HG03558 (cell line): ENCODE measurements at regions not wholly inside any gene's neighbourhood (a gene's known extent, or its start where the extent isn't known, plus 50 kb on each side); places are given as distances from the start of the nearest gene placed in this dataset.

Source experiments
- ATAC-seq: cut with Tn5 transposase; IDR thresholded peaks from one replicate; pipeline ENCODE4 v1.9.1; 2021; ENCODE audit warnings: moderate number of reproducible peaks; ENCODE audit not compliant: unreplicated experiment; ENCODE audit errors: extremely low read depth

DNA sequence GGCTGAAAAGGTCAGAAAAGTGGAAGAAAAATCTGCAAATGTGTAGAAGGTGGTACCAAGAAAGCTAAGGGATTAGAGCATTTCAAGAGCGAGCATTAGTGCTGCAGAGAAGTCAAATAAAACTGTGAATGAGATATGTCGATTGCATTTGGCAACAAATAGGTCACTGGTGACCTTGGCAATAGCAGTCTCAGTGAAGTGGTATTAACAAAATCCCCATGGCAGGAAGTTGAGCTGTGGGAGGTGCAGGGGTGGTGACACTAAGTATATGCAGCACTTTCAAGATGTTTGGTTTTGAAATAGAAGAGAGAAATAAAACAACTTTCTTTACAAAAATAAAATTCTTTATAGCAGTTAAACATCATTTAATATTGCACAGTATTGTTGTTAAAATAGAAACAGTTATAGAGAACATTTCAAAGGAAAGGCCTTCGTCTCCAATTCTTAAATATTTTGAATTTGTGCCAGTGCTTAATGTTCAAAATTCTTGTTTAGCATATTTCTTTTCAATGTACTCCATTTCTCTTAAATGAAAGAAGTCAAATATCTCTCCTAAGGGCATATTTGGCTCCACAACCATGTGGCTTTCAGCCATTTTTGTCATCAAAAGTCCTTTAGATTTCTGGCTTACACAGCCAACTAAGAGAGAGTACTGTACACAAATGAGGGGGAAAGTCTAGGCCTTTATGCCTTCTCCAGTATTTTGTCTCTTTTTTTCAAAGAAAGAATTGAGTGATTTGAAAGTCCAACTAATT is 443.0 kb upstream of the MMADHC start:
- no peak for ATAC-seq

DNA sequence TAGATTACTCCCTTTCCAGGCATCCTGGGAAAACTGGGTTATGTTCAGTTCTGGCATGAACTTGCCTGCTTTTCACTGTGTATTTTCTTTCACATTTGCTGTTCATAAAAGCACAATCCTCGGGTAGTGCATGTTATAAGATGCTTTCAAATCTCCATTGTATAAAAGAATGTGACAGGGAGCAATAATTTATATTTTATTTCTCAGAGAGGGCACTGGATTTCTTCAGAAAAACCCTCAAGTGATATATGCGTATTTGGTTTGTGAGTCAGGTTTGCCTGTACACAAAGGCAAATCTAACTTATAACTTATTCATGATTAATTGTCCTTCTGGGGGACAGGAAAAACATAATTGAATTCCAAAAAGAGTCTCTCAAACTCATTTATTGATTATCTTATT is 440.7 kb upstream of the MMADHC start:
- no peak for ATAC-seq

DNA sequence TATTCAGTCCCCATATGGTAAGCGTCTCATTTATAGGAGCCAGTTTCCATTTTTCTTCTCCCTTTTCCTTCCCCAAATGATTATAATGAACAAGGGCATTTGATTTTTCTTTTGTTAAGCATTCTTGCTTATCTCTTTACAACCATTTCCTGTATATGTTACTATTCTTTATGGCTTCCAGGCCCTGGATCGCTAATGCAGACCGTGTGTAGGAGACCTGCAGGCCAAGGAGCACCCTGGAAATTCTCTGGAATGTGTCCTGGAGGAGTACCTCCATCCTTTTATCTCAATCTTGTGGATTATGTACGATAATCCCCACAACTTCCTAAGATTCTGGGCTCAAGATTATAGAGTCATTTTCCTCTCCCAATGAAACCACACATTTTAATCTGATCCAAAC is 439.6 kb upstream of the MMADHC start:
- ATAC-seq: no peak

DNA sequence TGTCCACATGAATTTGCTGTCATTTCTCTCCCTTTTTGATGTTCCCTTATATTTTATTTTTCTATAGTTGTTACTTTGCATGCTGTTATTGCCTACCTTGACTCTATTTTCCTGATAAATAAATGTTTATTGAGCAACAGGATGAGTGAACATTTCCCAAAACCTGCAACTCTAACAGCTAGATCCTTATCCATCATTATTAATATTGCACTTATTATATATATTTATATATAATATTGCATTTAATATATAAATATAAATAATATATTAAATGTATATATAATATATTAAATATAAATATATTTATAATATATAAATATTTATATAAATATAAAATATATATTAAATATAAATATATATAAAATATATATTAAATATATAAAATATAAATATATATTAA is 436.1 kb upstream of the MMADHC start:
- no peak for ATAC-seq

DNA sequence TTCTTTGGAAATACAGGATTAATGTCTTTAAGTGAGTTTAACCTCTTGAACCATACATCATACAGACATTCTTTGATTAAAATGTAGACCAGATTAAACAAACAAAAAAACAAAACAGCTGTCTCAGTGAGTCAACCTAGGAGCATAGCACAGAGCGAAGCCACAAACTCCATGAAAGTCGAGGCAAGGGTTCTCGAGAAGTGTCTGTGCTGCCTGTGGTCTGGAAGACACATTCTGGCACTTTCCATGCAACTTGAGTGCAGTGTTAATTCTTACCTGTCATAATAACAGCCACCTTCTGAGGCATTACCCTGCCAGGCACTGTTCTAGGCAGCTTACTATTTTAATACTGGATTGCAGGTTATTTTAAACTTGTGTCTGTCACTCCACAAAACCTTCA is 435.5 kb upstream of the MMADHC start:
- ATAC-seq: no peak

DNA sequence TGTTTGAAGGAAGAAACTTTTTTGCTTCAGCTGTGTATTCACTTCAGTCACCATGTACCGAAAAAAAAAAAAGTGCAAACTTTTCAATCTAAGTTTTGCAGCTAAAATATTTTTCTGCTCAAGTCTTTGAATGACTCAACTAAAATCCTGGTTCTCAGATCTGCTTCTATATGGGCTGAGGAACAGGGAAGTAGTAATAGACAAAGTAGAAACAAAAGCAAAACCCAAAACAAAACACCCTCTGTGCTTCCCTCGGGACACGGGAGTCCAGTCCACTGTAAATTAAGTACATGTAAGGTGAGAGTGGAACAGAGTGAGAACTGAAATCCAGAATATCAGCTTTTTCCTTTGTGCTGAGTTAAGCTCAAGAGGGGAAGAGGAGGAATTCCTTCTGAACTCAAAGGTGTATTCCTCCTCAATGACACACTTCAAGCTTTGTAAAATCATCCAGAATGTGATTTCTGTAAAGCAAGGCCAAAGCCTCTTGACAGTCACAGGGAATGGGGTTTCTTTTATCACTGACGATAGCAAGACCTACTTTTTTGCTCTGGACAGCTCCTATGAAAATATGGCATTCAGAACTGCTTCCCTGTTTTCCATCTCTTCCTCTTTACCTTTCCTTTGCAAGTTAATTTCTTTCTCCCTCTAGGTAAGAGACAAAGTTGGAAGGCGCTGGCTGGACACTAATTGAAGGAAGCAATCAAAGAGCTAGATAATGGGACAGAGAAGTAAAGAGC is 433.5 kb upstream of the MMADHC start:
- no peak for ATAC-seq

DNA sequence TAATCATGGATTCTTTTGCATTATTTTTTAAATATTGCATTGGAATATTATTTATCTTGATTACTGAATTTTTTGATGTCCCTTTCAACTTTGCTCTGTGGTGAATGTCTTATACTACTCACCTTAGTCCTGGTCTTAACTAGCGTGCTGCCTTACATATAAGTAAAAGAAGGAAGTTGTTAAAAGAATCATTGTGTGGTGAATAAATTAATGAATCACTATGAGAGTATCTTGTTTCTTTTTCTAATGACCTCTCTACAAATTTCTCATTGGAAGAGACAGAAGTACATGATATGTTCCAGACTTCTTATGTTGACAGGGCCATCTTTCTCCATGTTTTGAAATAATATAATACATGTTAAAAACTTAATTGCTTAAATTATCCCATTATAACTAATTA is 432.6 kb upstream of the MMADHC start:
- ATAC-seq: no peak

DNA sequence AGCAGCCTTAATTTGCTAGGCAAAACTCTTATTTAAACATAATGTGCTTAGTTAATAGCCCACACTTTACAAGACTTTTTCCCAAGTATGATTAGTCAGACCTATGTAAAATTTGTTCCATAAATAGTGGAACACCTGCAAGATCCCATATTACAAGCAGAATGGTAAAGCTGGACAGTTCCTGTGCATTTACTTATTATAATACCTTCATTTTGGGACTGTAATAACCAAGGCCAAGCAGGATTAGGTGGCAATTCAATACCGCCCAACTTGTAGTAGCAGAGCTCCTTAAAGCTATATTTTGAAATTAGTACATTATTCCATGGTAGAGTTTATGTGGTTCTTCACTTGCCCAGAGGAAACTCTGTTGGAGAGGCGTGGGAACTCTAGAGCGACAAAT is 431.5 kb upstream of the MMADHC start:
- ATAC-seq: no peak

DNA sequence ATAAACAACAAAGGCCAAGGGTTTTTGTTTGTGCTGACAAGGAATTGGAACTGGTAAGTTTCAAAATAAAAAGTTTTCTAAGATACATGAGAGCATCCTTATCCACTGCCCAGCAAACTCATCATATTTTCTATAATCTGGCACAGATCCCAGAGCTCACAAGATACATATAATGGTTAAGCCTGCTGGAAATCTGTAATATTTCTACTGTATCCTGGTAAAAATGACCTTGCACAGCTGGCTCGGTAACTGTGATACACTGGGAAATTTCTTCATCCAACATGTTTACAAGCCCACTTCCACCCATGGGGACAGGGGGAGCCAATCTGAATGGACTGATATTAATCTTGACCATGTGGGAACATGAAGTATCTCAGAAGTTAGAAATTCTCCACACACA is 425.4 kb upstream of the MMADHC start:
- no peak for ATAC-seq

DNA sequence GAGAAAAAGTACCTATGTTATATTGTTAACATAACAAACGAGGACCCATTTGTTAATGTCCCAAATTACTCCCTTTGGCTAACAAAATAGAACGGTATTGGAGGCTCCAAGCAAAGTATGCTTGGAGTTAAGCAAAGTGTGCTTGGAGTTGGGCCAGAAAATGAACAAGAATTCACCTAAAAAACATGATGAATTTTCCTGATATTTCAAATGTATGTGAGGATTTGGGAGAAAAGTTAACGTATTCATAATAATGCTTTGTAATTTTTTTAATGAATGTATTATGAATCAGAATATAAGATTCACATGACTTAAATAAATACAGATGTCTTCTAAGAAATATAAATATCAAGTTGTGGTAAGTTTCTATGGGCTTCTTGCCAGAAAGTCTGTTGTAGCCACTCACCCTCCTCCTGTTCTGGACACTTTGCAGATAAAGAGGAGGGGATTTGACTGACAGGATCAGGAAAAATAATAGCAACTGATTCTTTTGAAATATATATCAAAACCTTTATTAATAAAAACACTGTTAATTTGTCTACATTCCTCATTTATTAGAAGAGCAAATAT is 423.7 kb upstream of the MMADHC start:
- no peak for ATAC-seq

DNA sequence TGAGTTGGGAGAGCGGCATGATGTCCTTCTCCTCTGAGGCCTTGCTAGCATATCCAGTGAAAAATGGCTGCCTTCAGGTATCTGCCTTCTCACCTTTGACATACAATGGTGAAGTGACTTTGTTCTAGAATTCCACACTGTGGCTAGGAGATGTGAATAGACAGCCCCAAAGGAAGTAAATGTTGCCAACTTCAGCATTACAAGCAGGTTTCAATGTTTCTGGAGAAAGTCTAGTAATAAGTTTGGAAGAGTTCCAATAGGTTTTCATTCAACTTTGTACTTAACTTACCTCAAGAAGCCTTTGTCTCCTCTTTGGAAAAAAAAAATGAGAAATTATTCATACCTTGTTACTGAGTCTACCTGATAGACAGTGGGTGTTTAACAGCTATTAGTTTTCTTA is 421.3 kb upstream of the MMADHC start:
- ATAC-seq: no peak

DNA sequence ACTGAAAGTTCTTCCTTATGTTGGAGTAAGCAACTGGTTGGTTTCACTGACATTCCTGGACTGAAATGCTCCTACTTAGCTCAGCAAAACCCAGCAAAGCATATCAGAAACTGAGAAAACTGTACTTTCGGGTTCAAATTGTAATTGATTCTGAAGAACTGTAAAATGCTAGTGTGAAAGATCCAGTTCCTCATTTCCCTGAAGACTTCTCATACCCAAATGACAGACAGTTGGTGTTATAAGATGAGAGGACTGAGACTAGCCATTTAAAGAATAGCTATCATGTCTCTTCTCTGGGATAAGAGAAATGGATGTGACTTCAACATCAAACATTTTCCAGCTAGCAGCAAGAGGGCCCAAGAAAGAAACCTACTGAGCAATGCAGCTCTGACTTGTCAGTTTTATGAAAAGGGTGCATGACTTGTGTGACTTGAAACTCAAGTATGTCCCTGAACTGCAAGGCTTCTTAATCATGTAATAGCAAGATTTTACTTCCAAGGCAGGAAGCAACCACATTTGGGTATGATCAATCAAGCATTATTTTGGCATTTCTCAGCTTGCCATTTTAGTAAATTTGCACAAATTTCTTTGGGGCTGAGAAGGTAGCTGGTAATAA is 420.3 kb upstream of the MMADHC start:
- ATAC-seq: no peak

DNA sequence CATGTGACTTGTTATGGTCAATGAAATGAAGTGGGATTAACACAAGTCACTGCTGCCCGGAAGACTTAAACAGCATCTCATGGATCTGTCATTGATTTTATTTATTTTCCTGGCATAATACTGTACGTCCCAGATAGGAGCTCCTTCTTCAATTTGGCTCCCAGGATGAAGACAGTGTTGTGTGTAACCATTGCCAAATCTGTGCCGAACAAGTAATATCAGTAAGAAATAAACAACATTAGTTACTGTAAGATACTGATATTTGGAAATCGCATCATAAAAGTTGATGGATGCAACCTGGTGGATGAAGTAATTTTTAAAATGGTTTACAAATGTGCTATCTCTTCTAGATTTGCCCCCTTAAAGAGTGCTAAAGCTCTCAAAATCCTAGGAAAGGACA is 419.0 kb upstream of the MMADHC start:
- no peak for ATAC-seq

DNA sequence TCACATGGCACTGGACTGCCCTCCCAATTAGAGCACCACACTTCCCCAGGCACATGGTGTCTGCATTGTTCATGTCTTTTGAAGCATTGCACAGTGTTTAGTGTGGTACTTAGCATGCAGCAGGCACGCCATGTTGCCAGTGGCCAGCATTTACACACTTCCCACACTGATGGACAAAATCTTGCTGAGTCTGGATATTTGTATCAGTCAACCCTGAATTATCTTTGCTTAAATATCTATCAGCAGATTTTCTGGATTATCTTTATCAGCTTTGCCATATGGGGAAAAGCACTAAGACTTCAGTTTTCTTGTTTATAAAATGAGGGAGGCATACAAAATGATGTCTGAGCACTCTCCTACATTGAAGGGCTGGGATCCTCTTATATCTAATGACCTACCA is 416.0 kb upstream of the MMADHC start:
- ATAC-seq: no peak

DNA sequence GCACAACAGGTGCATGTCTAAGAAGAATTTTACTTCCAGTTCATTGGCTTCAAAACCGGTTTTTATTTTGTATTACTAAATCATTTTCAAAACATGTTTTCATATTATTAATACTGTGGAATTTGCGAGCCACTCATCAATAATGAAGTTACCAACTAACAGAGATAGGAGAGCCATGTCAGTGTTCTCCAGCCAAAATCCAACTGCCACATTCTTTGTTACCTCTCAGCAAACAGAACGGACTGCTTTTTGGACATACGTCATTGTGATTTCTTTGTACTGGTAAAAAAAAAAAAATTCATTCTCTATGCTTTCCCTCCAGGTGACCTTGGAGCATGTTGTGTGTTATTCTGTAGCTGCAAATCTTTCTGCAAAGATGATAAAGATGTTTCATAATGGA is 414.2 kb upstream of the MMADHC start:
- no peak for ATAC-seq

DNA sequence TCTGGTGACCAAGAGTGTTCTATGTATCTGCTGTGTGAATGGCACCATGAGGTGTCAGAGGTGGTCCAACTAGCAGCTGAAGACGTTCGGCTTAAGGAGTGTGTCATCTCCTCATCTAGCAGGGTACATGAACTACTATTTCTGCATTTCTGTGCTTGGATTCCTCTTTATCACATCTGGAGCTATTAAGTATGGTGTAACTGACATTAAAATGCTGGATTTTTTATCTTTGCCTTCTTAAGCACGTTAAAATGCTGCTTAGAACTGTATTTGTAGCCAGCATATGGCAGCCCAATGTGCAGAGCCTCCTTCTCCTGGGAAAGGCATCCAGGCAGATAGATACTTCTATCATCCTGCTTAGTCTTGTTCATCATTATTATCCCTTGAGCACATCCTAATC is 409.3 kb upstream of the MMADHC start:
- no peak for ATAC-seq

DNA sequence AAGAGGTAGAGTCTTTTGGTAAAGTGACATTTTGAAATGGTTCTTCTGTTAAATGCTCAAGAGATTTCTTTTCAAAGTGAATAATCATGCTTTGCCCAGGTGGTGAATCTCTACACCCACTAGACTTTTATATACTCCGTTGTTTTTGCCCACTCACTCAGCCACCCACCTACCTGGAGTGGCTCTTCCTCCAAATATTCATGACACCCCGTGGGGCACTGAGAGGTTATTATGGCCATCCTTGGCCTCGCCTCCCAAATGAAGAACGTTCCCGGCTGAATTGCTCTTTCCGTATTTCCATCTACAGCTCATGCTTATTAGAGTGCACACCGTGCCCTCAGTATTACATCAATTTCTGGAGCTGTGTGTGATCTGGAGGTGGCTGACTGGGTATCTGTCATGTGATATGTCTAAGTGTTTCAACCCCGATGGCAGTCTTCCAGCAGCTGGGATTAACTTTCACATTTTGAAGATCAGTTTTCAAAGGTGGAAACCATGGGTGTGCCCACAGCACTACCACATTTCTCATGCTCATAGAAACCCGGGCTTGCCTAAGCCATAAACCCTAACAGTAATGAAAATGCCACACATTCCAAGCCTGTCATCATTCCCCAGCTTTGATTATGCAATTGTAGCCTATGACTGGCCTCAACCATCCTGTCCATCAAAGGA is 406.6 kb upstream of the MMADHC start:
- no peak for ATAC-seq

DNA sequence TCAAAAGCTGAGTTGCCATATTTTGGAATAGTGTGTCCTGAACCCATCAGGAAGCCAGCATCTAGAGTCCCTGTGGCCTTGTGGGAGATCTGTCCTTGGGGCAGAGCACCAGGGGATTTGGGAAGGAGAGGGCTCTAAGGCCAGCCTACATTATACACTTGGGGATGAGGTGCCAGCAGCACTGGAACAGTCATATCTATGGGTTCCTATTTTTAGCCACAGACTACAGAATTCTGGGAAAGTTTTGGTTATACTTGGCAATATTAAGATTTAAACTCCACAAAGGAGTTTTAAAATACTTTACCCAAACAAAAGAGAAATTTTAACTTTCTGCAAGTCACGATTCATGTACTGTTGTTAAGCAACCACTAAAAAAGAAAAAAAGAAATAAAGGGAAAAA is 405.7 kb upstream of the MMADHC start:
- ATAC-seq: no peak

DNA sequence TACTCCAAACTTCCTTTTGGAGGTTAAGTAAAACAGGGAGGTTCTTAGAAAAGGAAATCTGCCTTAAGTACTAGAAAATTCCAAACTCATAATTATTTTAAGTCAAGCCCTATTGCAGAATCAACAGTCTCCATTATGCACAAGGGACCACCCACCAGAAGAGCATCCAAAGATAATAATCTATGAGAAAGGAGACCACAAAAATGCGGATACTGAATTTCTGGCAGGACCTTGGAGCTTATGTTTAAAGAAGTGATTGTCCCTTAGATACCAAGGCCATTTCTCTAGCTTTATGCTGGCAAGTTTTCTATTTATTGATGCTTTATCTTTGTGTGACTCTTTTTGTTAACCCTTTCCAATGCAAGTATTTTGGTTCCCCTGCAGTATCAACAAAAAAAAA is 404.0 kb upstream of the MMADHC start:
- ATAC-seq: no peak

DNA sequence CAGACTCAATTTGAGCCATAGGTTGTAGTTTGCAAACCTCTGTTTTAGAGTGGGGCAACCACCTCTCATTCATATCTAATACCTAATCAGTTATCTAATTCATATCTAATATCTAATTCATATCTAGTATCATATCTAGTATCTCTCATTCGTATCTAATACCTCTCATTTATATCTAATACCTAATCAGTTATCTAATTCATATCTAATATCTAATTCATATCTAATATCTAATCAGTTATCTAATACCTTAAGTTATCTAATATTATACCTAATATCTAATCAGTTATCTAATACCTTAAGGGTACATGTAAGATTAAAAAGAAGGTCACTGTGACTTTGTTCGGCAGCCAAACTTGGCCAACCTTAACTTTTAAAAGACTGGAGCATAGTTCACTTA is 403.4 kb upstream of the MMADHC start:
- no peak for ATAC-seq
